Embryonic facial prominence (tissue), 1 donor: ENCODE measurements at regions not wholly inside any gene's neighbourhood (a gene's known extent, or its start where the extent isn't known, plus 50 kb on each side); places are given as distances from the start of the nearest gene placed in this dataset.

Experiments
- DNase-seq: peaks from one replicate; pipeline ENCODE4 v3.0.0-alpha.2; 2016; ENCODE audit errors: extremely low spot score

DNA sequence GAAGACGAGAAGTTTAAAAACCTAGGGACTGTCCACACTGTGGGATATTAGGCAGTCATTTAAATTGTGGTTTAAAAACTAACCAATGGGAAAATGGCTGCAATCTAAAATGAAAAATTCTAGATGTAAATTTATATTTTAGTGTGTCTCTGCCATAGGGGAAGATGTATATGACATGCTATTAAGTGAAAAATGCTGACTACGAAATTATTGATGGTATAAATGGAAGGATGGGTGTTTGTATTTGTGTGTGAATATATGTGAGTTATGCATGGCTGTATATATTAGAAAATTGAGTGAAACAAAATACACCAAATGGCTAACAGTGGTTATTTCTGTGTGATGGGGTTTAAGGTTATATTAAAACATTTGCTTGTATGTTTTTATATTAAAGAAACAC is 260.7 kb downstream of the AJAP1 start:
- no peak for DNase-seq

DNA sequence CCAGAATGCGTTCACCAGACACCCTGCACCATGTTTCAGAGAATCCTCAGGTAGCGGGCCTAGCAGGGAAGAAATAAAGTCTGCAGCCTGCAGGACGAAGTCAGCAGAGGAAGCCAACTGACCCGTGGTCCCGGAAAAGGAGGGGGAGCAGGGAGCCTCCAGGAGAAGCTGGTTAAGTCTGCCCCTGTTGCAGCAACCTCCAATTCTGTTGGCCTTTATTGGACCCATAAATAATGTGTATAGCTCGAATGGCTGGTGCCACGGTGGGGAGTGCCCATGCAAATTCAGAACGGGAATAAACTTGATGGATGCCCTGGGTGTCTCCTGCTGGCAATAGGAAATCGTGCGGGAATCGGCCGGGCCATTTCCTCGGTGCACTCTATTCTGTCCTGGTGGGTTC is 254.1 kb downstream of the AJAP1 start:
- no peak for DNase-seq

DNA sequence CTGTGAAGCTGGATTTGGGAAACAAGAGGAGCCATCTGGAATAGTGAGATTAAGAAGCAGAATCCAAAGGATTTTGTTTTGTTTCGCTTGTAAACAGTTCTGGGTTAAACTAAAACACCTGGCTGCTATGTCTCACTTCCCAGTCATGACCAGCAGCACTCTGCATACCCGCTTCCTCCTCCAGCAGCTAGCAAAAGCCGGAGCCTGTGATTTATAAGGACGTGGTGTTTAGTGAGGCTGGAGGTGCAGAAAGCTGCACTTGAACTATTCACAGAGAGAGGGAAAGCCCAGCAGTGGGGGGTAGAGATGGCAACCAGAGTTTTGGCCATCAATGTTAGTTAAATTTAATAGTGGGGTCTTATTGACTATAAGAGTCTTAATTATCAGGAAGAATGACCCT is 240.2 kb downstream of the AJAP1 start:
- DNase-seq, result no peak

DNA sequence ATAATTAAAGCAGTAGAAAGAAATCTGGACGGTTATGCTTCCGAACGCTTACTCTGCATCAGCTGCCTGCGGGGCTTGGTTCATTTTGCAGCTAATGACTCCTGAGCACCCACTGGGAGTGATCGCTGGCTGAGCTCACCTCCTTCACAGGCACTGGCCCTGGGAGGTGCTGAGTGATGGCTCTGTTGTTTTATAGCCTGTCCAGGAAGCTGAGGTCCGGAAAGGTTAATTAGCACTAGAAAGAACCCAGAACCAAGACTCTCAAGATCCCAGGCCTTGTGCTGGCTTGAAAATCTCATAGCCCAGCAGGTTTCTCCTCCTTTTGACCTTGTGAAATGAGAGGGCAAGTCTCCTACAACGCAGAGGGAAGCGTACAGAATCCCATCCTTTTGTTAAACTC is 226.2 kb downstream of the AJAP1 start:
- no peak for DNase-seq

DNA sequence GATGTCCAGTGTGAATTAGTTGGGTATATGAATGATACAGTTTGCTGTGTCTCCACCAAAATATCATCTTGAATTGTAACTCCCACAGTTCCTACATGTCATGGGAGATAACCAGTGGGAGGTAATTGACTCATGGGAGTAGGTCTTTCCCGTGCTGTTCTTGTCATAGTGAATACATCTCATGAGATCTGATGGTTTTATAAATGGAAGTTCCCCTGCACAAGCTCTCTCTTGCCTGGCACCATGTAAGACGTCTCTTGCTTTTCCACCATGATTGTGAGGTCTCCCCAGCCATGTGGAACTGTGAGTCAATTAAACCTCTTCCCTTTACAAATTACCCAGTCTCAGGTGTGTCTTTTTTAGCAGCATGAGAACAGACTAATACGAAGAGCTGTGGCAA is 223.0 kb downstream of the AJAP1 start:
- no peak for DNase-seq

DNA sequence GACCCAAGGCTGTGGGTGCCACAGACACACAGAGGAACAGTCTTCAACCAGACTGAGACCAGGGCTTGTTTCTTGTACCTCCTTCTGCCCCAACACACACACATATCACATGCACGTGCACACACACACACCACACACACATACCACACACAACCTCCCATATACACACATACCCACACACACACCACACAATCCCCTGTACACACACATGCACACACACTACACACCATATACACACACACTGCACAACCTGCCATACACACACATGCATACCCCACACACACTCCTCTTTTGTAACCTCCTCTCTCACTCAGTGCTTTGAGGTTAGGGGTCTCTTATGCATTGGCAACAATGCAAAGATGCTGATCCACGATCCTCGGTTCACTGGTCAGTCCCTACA is 217.0 kb downstream of the AJAP1 start:
- DNase-seq, result no peak

DNA sequence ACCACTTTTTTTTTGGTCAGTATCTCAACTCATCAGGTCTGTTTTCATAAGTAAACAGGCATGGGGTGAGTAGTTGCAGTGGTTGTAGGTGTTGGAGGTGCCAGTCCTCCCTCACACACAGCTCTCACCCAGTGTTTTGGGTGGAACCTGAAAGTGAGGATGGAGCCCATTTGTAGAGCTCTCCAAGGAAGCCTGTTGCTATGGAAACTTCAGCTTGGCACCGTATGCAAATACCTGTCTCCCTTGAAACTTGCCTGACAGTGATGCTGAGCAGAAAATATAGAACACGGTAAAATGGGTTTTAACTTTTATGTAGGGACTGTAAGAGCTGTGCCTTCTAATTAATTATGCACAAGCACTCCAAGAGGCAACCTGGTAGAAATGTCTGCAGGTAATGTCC is 214.1 kb downstream of the AJAP1 start:
- DNase-seq, result no peak

DNA sequence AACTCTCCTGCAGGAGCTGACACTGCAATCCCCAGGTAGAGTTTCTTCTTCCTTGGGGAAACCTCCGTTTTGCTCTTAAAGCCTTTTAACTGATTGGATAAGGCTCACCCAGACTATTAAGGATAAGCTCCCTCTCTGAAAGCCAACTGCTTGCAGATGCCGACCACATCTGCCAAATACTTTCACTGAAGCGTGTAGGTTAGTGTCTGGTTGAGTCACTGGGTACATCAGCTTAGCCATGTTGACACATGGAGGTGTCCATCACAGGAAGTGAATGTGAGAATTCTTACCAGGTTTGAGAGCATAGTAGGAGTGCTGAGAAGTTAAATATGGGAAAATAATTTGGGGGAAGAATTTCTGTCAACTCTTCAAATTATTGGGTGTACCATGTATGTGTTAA is 202.0 kb downstream of the AJAP1 start:
- no peak for DNase-seq

DNA sequence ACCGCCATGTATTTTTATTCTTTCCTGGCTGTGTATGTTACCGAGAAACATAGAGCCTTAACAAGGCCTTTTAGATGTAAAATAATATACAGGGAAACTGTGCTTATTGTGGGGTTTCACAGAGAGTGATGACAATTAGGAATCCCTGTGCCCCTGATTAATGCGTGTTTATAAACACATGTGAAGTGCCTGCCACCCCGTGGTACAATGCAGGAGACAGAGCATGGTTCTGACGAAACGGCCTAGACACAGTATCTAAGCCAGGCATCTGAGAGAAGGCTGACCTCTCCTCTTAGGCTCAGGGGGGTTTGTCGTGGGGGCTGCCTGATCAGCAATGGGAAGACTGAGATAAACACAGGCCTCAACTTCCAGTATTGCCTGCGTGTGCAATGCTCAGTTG is 200.0 kb downstream of the AJAP1 start:
- no peak for DNase-seq

DNA sequence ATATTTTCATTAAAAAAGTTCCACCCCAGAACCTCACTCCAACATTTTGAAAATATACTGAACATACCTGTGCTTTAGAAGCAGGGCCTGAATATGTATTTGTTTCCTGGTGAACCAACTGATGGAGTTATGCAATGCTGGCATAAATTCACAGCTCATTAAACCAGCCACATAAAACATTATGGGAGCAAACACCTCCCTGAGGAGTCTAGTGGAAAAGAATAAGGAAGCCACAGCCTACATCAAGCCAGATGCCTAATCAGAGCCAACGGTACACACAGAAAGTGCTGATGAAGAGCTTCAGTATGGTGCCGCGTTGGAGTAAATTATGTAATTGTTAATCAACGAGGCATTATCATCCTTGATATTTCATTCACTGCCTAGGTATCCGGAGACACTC is 199.5 kb downstream of the AJAP1 start:
- DNase-seq, result no peak

DNA sequence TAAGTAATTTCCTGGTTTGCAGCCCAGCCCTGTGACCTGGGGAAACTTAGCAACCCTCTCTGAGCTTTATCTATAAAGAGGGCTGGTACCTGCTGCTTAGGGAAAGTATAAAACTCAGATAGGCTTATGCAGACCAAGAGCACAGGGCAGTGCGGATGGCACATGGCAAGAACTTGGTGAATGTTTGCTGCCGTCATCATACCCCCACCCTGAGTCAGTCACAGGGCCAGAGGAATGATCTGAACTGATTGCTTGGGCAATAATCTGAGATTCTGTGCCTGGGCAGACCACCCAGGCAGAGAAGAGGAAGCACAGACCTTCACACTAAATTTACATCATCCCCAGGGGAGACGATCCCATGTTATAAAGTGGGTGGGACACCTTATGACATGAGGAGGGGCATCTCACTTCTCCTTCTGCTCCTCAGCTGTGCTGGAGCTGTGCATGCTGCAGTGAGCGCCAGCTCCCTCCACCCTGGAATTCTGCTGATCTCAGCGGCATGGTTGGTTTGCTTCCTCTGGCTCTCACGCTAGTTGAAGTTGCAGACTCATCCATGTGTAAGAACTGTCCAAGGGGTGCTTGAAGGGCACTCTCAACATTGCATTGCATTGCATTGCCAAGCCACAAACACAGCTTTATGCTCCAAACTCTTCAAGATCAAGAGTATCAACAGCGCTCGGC is 197.1 kb downstream of the AJAP1 start:
- DNase-seq, result no peak

DNA sequence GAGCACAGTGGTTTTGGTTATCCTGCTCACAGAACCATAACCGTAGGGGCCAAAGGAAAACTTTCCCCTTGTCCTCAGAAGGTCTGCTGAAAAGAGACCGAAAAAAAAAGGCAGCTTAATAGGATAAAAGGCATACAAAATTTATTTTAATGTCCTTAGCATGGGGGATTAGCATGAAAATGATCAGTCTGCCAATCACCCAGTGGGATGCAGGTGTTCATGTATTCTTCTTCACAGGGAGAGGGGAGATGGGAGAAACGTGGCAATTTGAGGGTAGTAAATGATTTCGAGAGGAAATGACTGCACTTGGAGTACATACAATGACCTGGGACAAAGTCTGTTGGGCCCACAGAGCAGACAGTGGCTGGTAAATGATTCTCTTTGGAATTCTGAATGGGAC is 194.0 kb downstream of the AJAP1 start:
- DNase-seq, result no peak

DNA sequence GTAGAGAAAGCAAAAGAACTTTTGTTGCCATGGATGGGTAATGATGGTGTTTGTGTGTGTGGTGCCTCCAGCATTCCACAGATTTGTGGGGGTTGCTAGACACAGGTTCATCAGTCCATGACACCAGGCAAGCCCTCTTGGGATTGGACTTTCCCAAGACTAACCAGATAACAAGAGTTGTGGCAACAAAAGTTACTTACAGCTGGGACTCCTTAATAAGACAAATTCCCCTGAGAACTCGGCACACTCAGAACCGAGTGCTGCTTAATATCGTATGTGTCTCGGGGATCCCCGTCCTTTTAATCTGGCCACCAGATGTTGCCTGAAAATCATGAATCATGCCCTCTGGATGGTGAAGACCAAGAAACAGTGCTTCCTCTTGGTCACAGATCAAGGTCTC is 193.3 kb downstream of the AJAP1 start:
- DNase-seq, result no peak
